DMS 273 (cell line): ENCODE measurements at regions not wholly inside any gene's neighbourhood (a gene's known extent, or its start where the extent isn't known, plus 50 kb on each side); places are given as distances from the start of the nearest gene placed in this dataset.

Source experiments
- DNase-seq: peaks from one replicate; lab custom pipeline; 2025; ENCODE audit not compliant: unreplicated experiment; lab: John Stamatoyannopoulos, UW

GRCh38 chr11:127066401-127067090, 66.0 kb upstream of the KIRREL3 start:
- no peak for DNase-seq

GRCh38 chr11:127063241-127063640, 62.7 kb upstream of the KIRREL3 start:
- DNase-seq: no peak

- no peak for DNase-seq
Measured at GRCh38 chr11:127061947-127062346, 61.4 kb upstream of the KIRREL3 start.

- no peak for DNase-seq
Measured at GRCh38 chr11:127059750-127060149, 59.2 kb upstream of the KIRREL3 start.

GRCh38 chr11:127059286-127059685, 58.7 kb upstream of the KIRREL3 start:
- no peak for DNase-seq

- no peak for DNase-seq
Measured at GRCh38 chr11:127058524-127058923, 58.0 kb upstream of the KIRREL3 start.

- no peak for DNase-seq
Measured at GRCh38 chr11:127057126-127057525, 56.6 kb upstream of the KIRREL3 start.

GRCh38 chr11:127056338-127056971, 55.9 kb upstream of the KIRREL3 start:
- DNase-seq: peak; percentile 16

- no peak for DNase-seq
Measured at GRCh38 chr11:127055236-127055635, 54.7 kb upstream of the KIRREL3 start.

- no peak for DNase-seq
Measured at GRCh38 chr11:127054153-127054552, 53.6 kb upstream of the KIRREL3 start.

GRCh38 chr11:127052404-127052803, 51.8 kb upstream of the KIRREL3 start:
- DNase-seq: no peak
